MCF 10A (cell line): ENCODE measurements at regions not wholly inside any gene's neighbourhood (a gene's known extent, or its start where the extent isn't known, plus 50 kb on each side); places are given as distances from the start of the nearest gene placed in this dataset.

ENCODE experiments used
- BruUV-seq: library from RNA; stranded (reverse); fragments of 400-500 nt; replicated peaks from 2 replicates; lab custom pipeline; 2021; lab: Mats Ljungman, UMichigan
- CTCF ChIA-PET: fragments of 300-600 bp; sonication (Branson Sonifier 250); formaldehyde crosslinking; extraction: SDS; loops from one replicate; lab custom pipeline; 2021; ENCODE audit warnings: antibody characterized with exemption, inconsistent platforms; lab: Yijun Ruan, JAX
- POLR2A ChIA-PET: fragments of 300-600, 350-650 bp; sonication (Branson Sonifier 250); formaldehyde crosslinking; extraction: SDS; loops from one replicate; lab custom pipeline; 2020; ENCODE audit warnings: antibody characterized with exemption, inconsistent platforms; lab: Yijun Ruan, JAX
- DNase-seq: peaks from one replicate; pipeline ENCODE4 v3.0.0-alpha.2; 2018; ENCODE audit not compliant: unreplicated experiment
- H3K27ac Mint-ChIP-seq: one replicate; pipeline ENCODE4 v1.8.0; 2022; ENCODE audit warnings: mild to moderate bottlenecking, low read depth, mixed read lengths; ENCODE audit not compliant: unreplicated experiment
- H3K27me3 Mint-ChIP-seq: one replicate; pipeline ENCODE4 v1.8.0; 2022; ENCODE audit warnings: mixed read lengths; ENCODE audit not compliant: insufficient read depth, unreplicated experiment
- H3K36me3 Mint-ChIP-seq: one replicate; pipeline ENCODE4 v1.8.0; 2022; ENCODE audit warnings: mild to moderate bottlenecking, moderate library complexity, mixed read lengths; ENCODE audit not compliant: insufficient read depth, unreplicated experiment
- H3K4me1 Mint-ChIP-seq: one replicate; pipeline ENCODE4 v1.8.0; 2022; ENCODE audit warnings: mixed read lengths; ENCODE audit not compliant: insufficient read depth, unreplicated experiment
- H3K4me3 Mint-ChIP-seq: one replicate; pipeline ENCODE4 v1.8.0; 2022; ENCODE audit warnings: mild to moderate bottlenecking, moderate library complexity, mixed read lengths; ENCODE audit not compliant: unreplicated experiment
- H3K9me3 Mint-ChIP-seq: one replicate; pipeline ENCODE4 v1.8.0; 2022; ENCODE audit warnings: mixed read lengths; ENCODE audit not compliant: unreplicated experiment
- CTCF ChIP-seq: fragments of 200-600 bp; IDR thresholded peaks from one replicate; pipeline ENCODE4 v1.8.0; 2022; ENCODE audit warnings: antibody characterized with exemption, mild to moderate bottlenecking; ENCODE audit not compliant: unreplicated experiment
- intact Hi-C: fragments of 100-400 bp; cut with micrococcal nuclease; formaldehyde crosslinking; loops from 2 replicates; pipeline ENCODE4 v1.14.1; 2022

GRCh38 chr9:28207657-28208056, 634.4 kb upstream of the C9orf72 start:
- H3K4me3 Mint-ChIP-seq, result no peak overlapping the region
- H3K27me3 Mint-ChIP-seq, result peaks cover 36% of the 10 kb centered on the region
- H3K9me3 Mint-ChIP-seq, result no peaks in the 10 kb centered on the region
- intact Hi-C loops, result no loop called here
- CTCF ChIA-PET, result interaction anchor here (0.5 to 0.7 kb wide), 3 partner anchors 30 to 923 kb away, joined by 3 read pairs; no protein-coding TSS in a partner anchor
- BruUV-seq, result no TSS peak
- H3K4me1 Mint-ChIP-seq, result peaks cover under 1% of the 10 kb centered on the region
- H3K27ac Mint-ChIP-seq, result no peak overlapping the region
- no peaks in the 10 kb centered on the region for H3K36me3 Mint-ChIP-seq
- no peak for TF ChIP-seq CTCF
- DNase-seq, result no peak
- POLR2A ChIA-PET, result interaction anchor here (1.0 kb wide), 1 partner anchor 120 kb away, joined by 3 read pairs; no protein-coding TSS in a partner anchor

GRCh38 chr9:28209130-28209529, 635.8 kb upstream of the C9orf72 start:
- Mint-ChIP-seq H3K4me3 (no peak overlapping the region), H3K27ac (no peak overlapping the region), H3K4me1 (peaks cover 7% of the 10 kb centered on the region), H3K9me3 (no peaks in the 10 kb centered on the region), H3K36me3 (no peaks in the 10 kb centered on the region), H3K27me3 (peaks cover 36% of the 10 kb centered on the region)
- DNase-seq, result no peak
- no peak for TF ChIP-seq CTCF
- ChIA-PET POLR2A (no interaction called here), CTCF (no interaction called here)
- intact Hi-C loops, result no loop called here
- BruUV-seq, result no TSS peak

GRCh38 chr9:28212979-28213378, 639.7 kb upstream of the C9orf72 start:
- Mint-ChIP-seq H3K9me3 (no peaks in the 10 kb centered on the region), H3K36me3 (no peaks in the 10 kb centered on the region), H3K27ac (no peak overlapping the region), H3K4me1 (peaks cover 7% of the 10 kb centered on the region), H3K27me3 (peaks cover 43% of the 10 kb centered on the region), H3K4me3 (no peak overlapping the region)
- no peak for TF ChIP-seq CTCF
- intact Hi-C loops, result no loop called here
- DNase-seq, result peak; percentile 81
- ChIA-PET POLR2A (interaction anchor here (0.7 to 1.2 kb wide), 2 partner anchors 11 to 14 kb away, joined by 3 read pairs; no protein-coding TSS in a partner anchor), CTCF (interaction anchor here (1.2 kb wide), 2 partner anchors 83 to 153 kb away, joined by 3 read pairs; no protein-coding TSS in a partner anchor)
- BruUV-seq, result no TSS peak

- no TSS peak for BruUV-seq
- H3K27me3 Mint-ChIP-seq, result peaks cover 30% of the 10 kb centered on the region
Observed at GRCh38 chr9:28215536-28216299, 642.4 kb upstream of the C9orf72 start.

More at GRCh38 chr9:28215536-28216299, 642.4 kb upstream of the C9orf72 start:
- Mint-ChIP-seq H3K4me3 (no peak overlapping the region), H3K9me3 (no peaks in the 10 kb centered on the region), H3K27ac (no peak overlapping the region), H3K36me3 (no peaks in the 10 kb centered on the region), H3K4me1 (peaks cover 7% of the 10 kb centered on the region)
- ChIA-PET POLR2A (no interaction called here), CTCF (no interaction called here)
- no peak for TF ChIP-seq CTCF
- intact Hi-C loops, result no loop called here
- no peak for DNase-seq
